Right cardiac atrium (tissue), 5 donors: ENCODE measurements at regions not wholly inside any gene's neighbourhood (a gene's known extent, or its start where the extent isn't known, plus 50 kb on each side); places are given as distances from the start of the nearest gene placed in this dataset.
A peak's percentile ranks its signal among the peaks of the same experiment; 100 is the strongest.

Experiments
- ATAC-seq, 2 donors: fragments of 200-7000 bp; cut with Tn5 transposase; one replicate each; pipeline versions ENCODE4 v1.8.0 to v1.9.1; 2020; ENCODE audit warnings: moderate library complexity in 2 of 2, mild to moderate bottlenecking in 1 of 2
- DNase-seq, 3 donors: peaks; one replicate each; pipeline ENCODE4 v3.0.0-alpha.2; 2020
- H3K27ac ChIP-seq: one replicate; pipeline ENCODE4 v1.5.1; 2013; ENCODE audit warnings: mild to moderate bottlenecking, low read length, control low read depth, moderate library complexity
- H3K27me3 ChIP-seq: one replicate; pipeline ENCODE4 v1.6.1; 2013; ENCODE audit not compliant: control insufficient read depth, insufficient read depth
- H3K4me1 ChIP-seq: one replicate; pipeline ENCODE4 v1.6.1; 2013; ENCODE audit warnings: low read length; ENCODE audit not compliant: control insufficient read depth, insufficient read depth
- H3K4me3 ChIP-seq: one replicate; pipeline ENCODE4 v1.5.1; 2013; ENCODE audit warnings: low read length, control low read depth
- H3K9me3 ChIP-seq: one replicate; pipeline ENCODE4 v1.6.1; 2013; ENCODE audit warnings: low read length; ENCODE audit not compliant: control insufficient read depth
- WGBS: extraction: QIAGEN DNeasy Blood & Tissue Kit; methylation state at CpG from one replicate; pipeline ENCODE4 v1.1.7; 2013; 5-methylcytosine and 5-hydroxymethylcytosine counted together
- intact Hi-C, 4 donors: fragments of 100-400 bp; cut with DNase I; formaldehyde crosslinking; loops; one replicate each; pipeline versions ENCODE4 v1.11.0 to v1.14.0; 2022 to 2023
- donor health status: healthy with polysubstance abuse.
- donor health status: DM: no; HTN: yes; CAD: no.
- donor health status: DM: no; HTN: no; CAD: no.
- donor health status: DM: no; HTN: yes; CAD: no; lungs with severe emphysema.
- donor health status: DM: yes; HTN: yes; CAD: no.

GRCh38 chr6:44545224-44545623, 157.7 kb downstream of the CDC5L start:
- H3K27me3 ChIP-seq, result no peaks in the 10 kb centered on the region
- DNase-seq (no peak), ATAC-seq (no peak)
- H3K4me3 ChIP-seq, result no peak overlapping the region
- H3K9me3 ChIP-seq, result no peaks in the 10 kb centered on the region
- no peak overlapping the region for H3K27ac ChIP-seq
- WGBS, result 73% methylated on average over 1 of the region's 1 CpG
- H3K4me1 ChIP-seq, result peaks cover 3% of the 10 kb centered on the region
- intact Hi-C loops, result no loop called here

- Histone ChIP-seq H3K4me3 (no peak overlapping the region), H3K9me3 (no peaks in the 10 kb centered on the region), H3K27ac (no peak overlapping the region), H3K4me1 (no peaks in the 10 kb centered on the region), H3K27me3 (no peaks in the 10 kb centered on the region)
- WGBS, result 58% methylated on average over 4 of the region's 4 CpGs
- no peak for DNase-seq
- intact Hi-C loops, result no loop called here
- no peak for ATAC-seq
Measured at GRCh38 chr6:44548319-44548718, 160.8 kb downstream of the CDC5L start.

GRCh38 chr6:44549516-44549915, 162.0 kb downstream of the CDC5L start:
- Histone ChIP-seq H3K27ac (no peak overlapping the region), H3K4me1 (no peaks in the 10 kb centered on the region), H3K9me3 (no peaks in the 10 kb centered on the region), H3K4me3 (no peak overlapping the region), H3K27me3 (no peaks in the 10 kb centered on the region)
- DNase-seq (no peak), ATAC-seq (no peak)
- whole genome bisulfite sequencing, result 92% methylated on average over 3 of the region's 3 CpGs
- intact Hi-C loops, result no loop called here

GRCh38 chr6:44554194-44554593, 166.7 kb downstream of the CDC5L start:
- Histone ChIP-seq H3K9me3 (no peaks in the 10 kb centered on the region), H3K4me1 (peaks cover 3% of the 10 kb centered on the region), H3K27me3 (no peaks in the 10 kb centered on the region), H3K27ac (no peak overlapping the region), H3K4me3 (no peak overlapping the region)
- no peak for DNase-seq
- intact Hi-C loops, result no loop called here
- ATAC-seq, result no peak
- WGBS, result 91% methylated on average over 4 of the region's 4 CpGs

- Histone ChIP-seq H3K4me3 (no peak overlapping the region), H3K27ac (no peak overlapping the region), H3K9me3 (no peaks in the 10 kb centered on the region), H3K4me1 (peaks cover 3% of the 10 kb centered on the region), H3K27me3 (no peaks in the 10 kb centered on the region)
- 68% methylated on average over 7 of the region's 7 CpGs for WGBS
- ATAC-seq (peak; percentile 30 to 57), DNase-seq (peak in 2 of 3 donors; percentile 59 to 82)
- intact Hi-C loops, result no loop called here
Measured at GRCh38 chr6:44554861-44555260, 167.4 kb downstream of the CDC5L start.

GRCh38 chr6:44556046-44556445, 168.5 kb downstream of the CDC5L start:
- Histone ChIP-seq H3K27ac (no peak overlapping the region), H3K27me3 (no peaks in the 10 kb centered on the region), H3K4me1 (peaks cover 3% of the 10 kb centered on the region), H3K4me3 (no peak overlapping the region), H3K9me3 (no peaks in the 10 kb centered on the region)
- no peak for ATAC-seq
- DNase-seq, result peak in 1 of 3 donors; percentile 61
- WGBS, result 0% methylated on average over 1 of the region's 1 CpG
- intact Hi-C loops, result no loop called here

- intact Hi-C loops, result no loop called here
- Histone ChIP-seq H3K4me3 (no peak overlapping the region), H3K4me1 (peaks cover 3% of the 10 kb centered on the region), H3K9me3 (no peaks in the 10 kb centered on the region), H3K27me3 (no peaks in the 10 kb centered on the region), H3K27ac (no peak overlapping the region)
- WGBS, result 76% methylated on average over 7 of the region's 7 CpGs
- no peak for DNase-seq
- ATAC-seq, result no peak
Measured at GRCh38 chr6:44558024-44558831, 170.7 kb downstream of the CDC5L start.

GRCh38 chr6:44558832-44559251, 171.3 kb downstream of the CDC5L start:
- H3K4me1 ChIP-seq, result peaks cover 3% of the 10 kb centered on the region
- no peak overlapping the region for H3K4me3 ChIP-seq
- ATAC-seq (peak; percentile 36 to 65), DNase-seq (no peak)
- H3K9me3 ChIP-seq, result no peaks in the 10 kb centered on the region
- WGBS, result 37% methylated on average over 2 of the region's 2 CpGs
- H3K27me3 ChIP-seq, result no peaks in the 10 kb centered on the region
- no peak overlapping the region for H3K27ac ChIP-seq
- intact Hi-C loops, result no loop called here

- ATAC-seq (no peak), DNase-seq (no peak)
- 92% methylated on average over 13 of the region's 13 CpGs for WGBS
- Histone ChIP-seq H3K4me1 (peaks cover 3% of the 10 kb centered on the region), H3K4me3 (no peak overlapping the region), H3K9me3 (no peaks in the 10 kb centered on the region), H3K27ac (no peak overlapping the region), H3K27me3 (no peaks in the 10 kb centered on the region)
- intact Hi-C loops, result no loop called here
Measured at GRCh38 chr6:44559486-44560270, 172.2 kb downstream of the CDC5L start.

- intact Hi-C loops, result no loop called here
- WGBS, result 69% methylated on average over 12 of the region's 12 CpGs
Measured at GRCh38 chr6:44560458-44561059, 173.1 kb downstream of the CDC5L start.

GRCh38 chr6:44561060-44561623, 173.6 kb downstream of the CDC5L start:
- H3K9me3 ChIP-seq, result no peaks in the 10 kb centered on the region
- H3K27ac ChIP-seq, result no peak overlapping the region
- peaks cover 3% of the 10 kb centered on the region for H3K4me1 ChIP-seq
- DNase-seq (peak in 1 of 3 donors; percentile 59), ATAC-seq (no peak)
- no peaks in the 10 kb centered on the region for H3K27me3 ChIP-seq
- no peak overlapping the region for H3K4me3 ChIP-seq
- intact Hi-C loops, result no loop called here
- WGBS, result 30% methylated on average over 25 of the region's 25 CpGs

More at GRCh38 chr6:44560458-44561059, 173.1 kb downstream of the CDC5L start:
- Histone ChIP-seq H3K9me3 (no peaks in the 10 kb centered on the region), H3K4me1 (peaks cover 3% of the 10 kb centered on the region), H3K4me3 (no peak overlapping the region), H3K27me3 (no peaks in the 10 kb centered on the region), H3K27ac (no peak overlapping the region)
- ATAC-seq (no peak), DNase-seq (no peak)
